KMS-11 (cell line): ENCODE measurements at regions not wholly inside any gene's neighbourhood (a gene's known extent, or its start where the extent isn't known, plus 50 kb on each side); places are given as distances from the start of the nearest gene placed in this dataset.
"Not testable (repeated sequence)": the region's sequence is repeated elsewhere in the genome, so short reads cannot be mapped to it uniquely, and the experiment has no call there.

Experiments used
- H2AFZ ChIP-seq: fragments of 200-600 bp; sonication (generic); 2 replicates; pipeline ENCODE4 v1.6.1; 2016; ENCODE audit warnings: antibody characterized with exemption, mixed run types, low read depth
- H3K27ac ChIP-seq: fragments of 200-600 bp; sonication (generic); 2 replicates; pipeline ENCODE4 v1.6.1; 2016; ENCODE audit warnings: mild to moderate bottlenecking, mixed run types
- H3K27me3 ChIP-seq: fragments of 200-600 bp; sonication (generic); 2 replicates; pipeline ENCODE4 v1.6.1; 2017; ENCODE audit warnings: mild to moderate bottlenecking, low read depth, mixed run types, moderate library complexity; ENCODE audit not compliant: insufficient read depth
- H3K36me3 ChIP-seq: fragments of 200-600 bp; sonication (generic); 2 replicates; pipeline ENCODE4 v1.6.1; 2017; ENCODE audit warnings: mild to moderate bottlenecking, mixed run types; ENCODE audit not compliant: insufficient read depth
- H3K4me1 ChIP-seq: fragments of 200-600 bp; sonication (generic); 2 replicates; pipeline ENCODE4 v1.6.1; 2016; ENCODE audit warnings: mild to moderate bottlenecking, low read depth, mixed run types; ENCODE audit not compliant: poor library complexity, severe bottlenecking
- H3K4me2 ChIP-seq: fragments of 200-600 bp; sonication (generic); 2 replicates; pipeline ENCODE4 v1.7.0; 2016; ENCODE audit warnings: mild to moderate bottlenecking, mixed run types
- H3K4me3 ChIP-seq: fragments of 200-600 bp; sonication (generic); IDR thresholded peaks from 2 replicates; pipeline ENCODE4 v1.6.1; 2017; ENCODE audit warnings: low read depth, low read length, mixed read lengths; ENCODE audit not compliant: insufficient read depth
- H3K79me2 ChIP-seq: fragments of 200-600 bp; sonication (generic); 2 replicates; pipeline ENCODE4 v1.6.1; 2016; ENCODE audit warnings: low read depth, mixed run types; ENCODE audit not compliant: insufficient read depth
- H3K9ac ChIP-seq: fragments of 200-600 bp; sonication (generic); 2 replicates; pipeline ENCODE4 v1.6.1; 2016; ENCODE audit warnings: mild to moderate bottlenecking, mixed run types
- H4K20me1 ChIP-seq: fragments of 200-600 bp; sonication (generic); 2 replicates; pipeline ENCODE4 v1.6.1; 2016; ENCODE audit warnings: mild to moderate bottlenecking, mixed run types; ENCODE audit not compliant: insufficient read depth
- TF ChIP-seq, protein P1 (sequence below): fragments of 200-600 bp; sonication (generic); conservative IDR thresholded peaks from 2 replicates; pipeline ENCODE4 v1.6.1; 2017; ENCODE audit warnings: low read depth, mild to moderate bottlenecking, antibody characterized with exemption, low read length, moderate library complexity, mixed read lengths

DNA sequence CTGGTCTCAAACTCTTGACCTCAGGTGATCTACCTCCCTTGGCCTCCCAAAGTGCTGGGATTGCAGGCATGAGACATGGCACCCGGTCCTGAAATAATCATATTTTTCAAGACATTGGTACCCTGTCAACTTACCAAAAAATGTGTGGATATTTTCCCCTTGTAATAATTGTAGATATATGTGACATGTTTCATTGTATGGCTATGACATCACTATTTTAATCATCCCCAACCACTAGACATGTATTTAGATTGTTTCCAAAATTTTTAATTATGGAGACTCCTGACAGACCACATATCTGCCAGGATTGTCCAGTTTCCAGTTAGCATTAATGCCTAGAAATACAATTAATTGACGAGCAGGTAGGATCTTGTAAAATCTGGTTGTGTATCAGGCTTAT, 96.7 kb upstream of the NEGR1 start:
- Histone ChIP-seq H4K20me1 (no peaks in the 10 kb centered on the region), H3K9ac (no peak overlapping the region), H3K4me2 (no peak overlapping the region), H3K27ac (no peak overlapping the region), H3K4me1 (no peaks in the 10 kb centered on the region), H2AFZ (no peak overlapping the region), H3K4me3 (no peak overlapping the region), H3K36me3 (no peaks in the 10 kb centered on the region), H3K27me3 (no peaks in the 10 kb centered on the region), H3K79me2 (no peaks in the 10 kb centered on the region)
- TF ChIP-seq, protein P1, sequence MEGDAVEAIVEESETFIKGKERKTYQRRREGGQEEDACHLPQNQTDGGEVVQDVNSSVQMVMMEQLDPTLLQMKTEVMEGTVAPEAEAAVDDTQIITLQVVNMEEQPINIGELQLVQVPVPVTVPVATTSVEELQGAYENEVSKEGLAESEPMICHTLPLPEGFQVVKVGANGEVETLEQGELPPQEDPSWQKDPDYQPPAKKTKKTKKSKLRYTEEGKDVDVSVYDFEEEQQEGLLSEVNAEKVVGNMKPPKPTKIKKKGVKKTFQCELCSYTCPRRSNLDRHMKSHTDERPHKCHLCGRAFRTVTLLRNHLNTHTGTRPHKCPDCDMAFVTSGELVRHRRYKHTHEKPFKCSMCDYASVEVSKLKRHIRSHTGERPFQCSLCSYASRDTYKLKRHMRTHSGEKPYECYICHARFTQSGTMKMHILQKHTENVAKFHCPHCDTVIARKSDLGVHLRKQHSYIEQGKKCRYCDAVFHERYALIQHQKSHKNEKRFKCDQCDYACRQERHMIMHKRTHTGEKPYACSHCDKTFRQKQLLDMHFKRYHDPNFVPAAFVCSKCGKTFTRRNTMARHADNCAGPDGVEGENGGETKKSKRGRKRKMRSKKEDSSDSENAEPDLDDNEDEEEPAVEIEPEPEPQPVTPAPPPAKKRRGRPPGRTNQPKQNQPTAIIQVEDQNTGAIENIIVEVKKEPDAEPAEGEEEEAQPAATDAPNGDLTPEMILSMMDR = no peak

- no peak overlapping the region for H3K4me2 ChIP-seq
- H2AFZ ChIP-seq = no peak overlapping the region
- H3K79me2 ChIP-seq = no peaks in the 10 kb centered on the region
- no peaks in the 10 kb centered on the region for H4K20me1 ChIP-seq
- no peak overlapping the region for H3K9ac ChIP-seq
- no peaks in the 10 kb centered on the region for H3K27me3 ChIP-seq
- no peak overlapping the region for H3K4me3 ChIP-seq
- no peaks in the 10 kb centered on the region for H3K36me3 ChIP-seq
- TF ChIP-seq, protein P1 = no peak
- H3K27ac ChIP-seq = no peak overlapping the region
- no peaks in the 10 kb centered on the region for H3K4me1 ChIP-seq
Observed at GRCh38 chr1:72375226-72375625, 92.9 kb upstream of the NEGR1 start.

GRCh38 chr1:72371259-72372035, 89.1 kb upstream of the NEGR1 start:
- Histone ChIP-seq H2AFZ (no peak overlapping the region), H4K20me1 (no peaks in the 10 kb centered on the region), H3K36me3 (no peaks in the 10 kb centered on the region), H3K9ac (no peak overlapping the region), H3K27me3 (peaks cover 3% of the 10 kb centered on the region; the same call in 1 of the 2 replicates), H3K4me1 (peaks cover 10% of the 10 kb centered on the region), H3K4me2 (no peak overlapping the region), H3K79me2 (no peaks in the 10 kb centered on the region), H3K27ac (no peak overlapping the region), H3K4me3 (no peak overlapping the region)
- TF ChIP-seq, protein P1 = no peak

- H3K79me2 ChIP-seq, H4K20me1 ChIP-seq, H2AFZ ChIP-seq, H3K9ac ChIP-seq, H3K4me3 ChIP-seq, H3K27me3 ChIP-seq, H3K36me3 ChIP-seq, H3K27ac ChIP-seq, H3K4me2 ChIP-seq: not testable (repeated sequence)
- peaks cover 16% of the 10 kb centered on the region for H3K4me1 ChIP-seq
Observed at GRCh38 chr1:72370836-72371235, 88.5 kb upstream of the NEGR1 start.

DNA sequence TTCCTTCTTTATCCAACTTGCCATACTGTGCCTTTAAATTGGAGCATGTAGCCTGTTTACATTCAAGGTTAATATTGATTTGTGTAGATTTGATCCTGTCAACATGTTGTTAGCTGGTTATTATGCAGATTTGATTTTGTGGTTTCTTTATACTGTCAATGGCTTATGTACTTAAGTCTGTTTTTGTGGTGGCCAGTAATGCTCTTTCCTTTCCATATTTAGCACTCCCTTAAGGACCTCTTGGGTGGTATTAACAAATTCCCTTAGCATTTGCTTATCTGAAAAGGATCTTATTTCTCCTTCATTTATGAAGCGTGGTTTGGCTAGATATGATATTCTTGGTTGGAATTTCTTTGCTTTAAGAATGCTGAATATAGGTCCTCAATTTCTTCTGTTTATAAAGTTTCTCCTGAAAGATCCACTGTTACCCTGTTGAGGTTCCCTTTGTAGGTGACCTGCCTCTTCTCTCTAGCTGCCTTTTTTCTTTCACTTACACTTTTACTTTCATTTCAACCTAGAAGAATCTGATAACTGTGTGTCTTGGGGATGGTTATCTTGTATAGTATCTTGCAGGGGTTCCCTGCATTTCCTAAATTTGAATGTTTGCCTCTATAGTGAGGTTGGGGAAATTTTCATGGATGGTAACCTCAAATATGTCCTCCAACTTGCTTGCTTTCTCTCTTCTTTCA, 86.9 kb upstream of the NEGR1 start:
- Histone ChIP-seq H3K4me3 (no peak overlapping the region), H3K36me3 (no peaks in the 10 kb centered on the region), H3K4me2 (no peak overlapping the region), H3K27ac (no peak overlapping the region), H2AFZ (no peak overlapping the region), H3K9ac (no peak overlapping the region), H3K79me2 (no peaks in the 10 kb centered on the region), H3K27me3 (peaks cover 3% of the 10 kb centered on the region; the same call in 1 of the 2 replicates), H4K20me1 (no peaks in the 10 kb centered on the region), H3K4me1 (peaks cover 17% of the 10 kb centered on the region)
- TF ChIP-seq, protein P1 = no peak
